HCT116 (cell line): ENCODE measurements at regions not wholly inside any gene's neighbourhood (a gene's known extent, or its start where the extent isn't known, plus 50 kb on each side); places are given as distances from the start of the nearest gene placed in this dataset.

Experiments used
- EZH2 ChIP-seq: fragments of 200-600 bp; sonication (generic); IDR thresholded peaks from 2 replicates; pipeline ENCODE4 v1.6.1; 2017; ENCODE audit warnings: antibody characterized with exemption, mixed run types
- TF ChIP-seq, protein P1 (sequence below), 3 experiments: fragments of 200-600 bp in 1 of 3; sonication (generic) in 1 of 3; IDR thresholded peaks in 2 of 3; conservative IDR thresholded peaks in 1 of 3; 2 replicates each; pipeline ENCODE4 v1.5.1; 2012 to 2017; ENCODE audit warnings: low read depth in 2 of 3, low read length in 2 of 3, antibody characterized with exemption in 1 of 3, borderline replicate concordance in 1 of 3, control low read depth in 1 of 3, mild to moderate bottlenecking in 1 of 3, mixed read lengths in 1 of 3, mixed run types in 1 of 3, moderate library complexity in 1 of 3; ENCODE audit not compliant: insufficient read depth in 1 of 3

DNA sequence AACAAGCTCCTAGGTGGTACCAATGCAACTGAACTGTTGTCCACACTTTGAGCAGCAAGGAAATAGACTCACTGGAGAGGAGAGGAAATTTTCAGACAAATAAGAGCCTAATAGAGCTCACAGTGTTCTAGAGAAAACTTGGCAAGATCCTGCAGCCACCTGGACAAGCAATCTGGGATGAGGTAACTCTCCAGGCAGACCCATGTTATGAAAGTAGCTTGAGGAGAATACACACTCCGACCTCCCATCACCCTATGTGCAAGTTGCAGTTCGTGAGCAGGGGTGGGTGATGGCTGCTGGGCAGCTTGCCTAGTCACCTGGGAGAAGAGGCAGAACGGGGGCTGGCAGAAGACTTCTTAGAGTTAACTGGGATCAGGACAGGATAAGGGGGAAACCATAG, 102.2 kb downstream of the KLF4 start:
- TF ChIP-seq EZH2 = no peak
- TF ChIP-seq, protein P1, sequence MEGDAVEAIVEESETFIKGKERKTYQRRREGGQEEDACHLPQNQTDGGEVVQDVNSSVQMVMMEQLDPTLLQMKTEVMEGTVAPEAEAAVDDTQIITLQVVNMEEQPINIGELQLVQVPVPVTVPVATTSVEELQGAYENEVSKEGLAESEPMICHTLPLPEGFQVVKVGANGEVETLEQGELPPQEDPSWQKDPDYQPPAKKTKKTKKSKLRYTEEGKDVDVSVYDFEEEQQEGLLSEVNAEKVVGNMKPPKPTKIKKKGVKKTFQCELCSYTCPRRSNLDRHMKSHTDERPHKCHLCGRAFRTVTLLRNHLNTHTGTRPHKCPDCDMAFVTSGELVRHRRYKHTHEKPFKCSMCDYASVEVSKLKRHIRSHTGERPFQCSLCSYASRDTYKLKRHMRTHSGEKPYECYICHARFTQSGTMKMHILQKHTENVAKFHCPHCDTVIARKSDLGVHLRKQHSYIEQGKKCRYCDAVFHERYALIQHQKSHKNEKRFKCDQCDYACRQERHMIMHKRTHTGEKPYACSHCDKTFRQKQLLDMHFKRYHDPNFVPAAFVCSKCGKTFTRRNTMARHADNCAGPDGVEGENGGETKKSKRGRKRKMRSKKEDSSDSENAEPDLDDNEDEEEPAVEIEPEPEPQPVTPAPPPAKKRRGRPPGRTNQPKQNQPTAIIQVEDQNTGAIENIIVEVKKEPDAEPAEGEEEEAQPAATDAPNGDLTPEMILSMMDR (IDR thresholded peaks at IDR 0.05 in 2 of 3, conservative IDR thresholded peaks at IDR 0.05 in 1 of 3; ENCODE audit: borderline replicate concordance in 1 of 3, insufficient read depth in 1 of 3, low read depth in 2 of 3, low read length in 2 of 3) = no peak
